ENCODE measurements at regions not wholly inside any gene's neighbourhood (a gene's known extent, or its start where the extent isn't known, plus 50 kb on each side); places are given as distances from the start of the nearest gene placed in this dataset.

DNA sequence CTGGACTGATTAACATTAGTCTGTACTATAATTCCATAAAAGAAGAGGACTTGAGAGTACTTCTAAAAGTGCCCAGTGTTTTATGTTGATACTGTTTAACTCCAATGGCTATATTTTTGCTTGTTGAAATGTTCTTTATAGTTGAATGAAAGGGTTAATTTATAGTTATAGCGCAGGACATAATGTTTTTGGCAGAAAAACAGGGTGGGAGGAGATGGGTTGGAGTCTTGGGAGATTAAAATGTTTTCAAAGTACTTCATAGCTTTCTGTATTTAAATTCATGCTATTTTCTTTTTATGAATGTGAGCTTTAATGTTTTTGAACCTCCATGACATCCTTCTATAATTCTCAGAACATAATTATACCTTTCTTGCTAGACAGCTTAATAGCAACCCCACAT lies 108.2 kb downstream of the CNTN3 start:
- TF ChIP-seq EP300 (IDR thresholded peaks at IDR 0.05) (no peak), POLR2AphosphoS5 (IDR thresholded peaks at IDR 0.05) (no peak)
- TF ChIP-seq, protein P1, sequence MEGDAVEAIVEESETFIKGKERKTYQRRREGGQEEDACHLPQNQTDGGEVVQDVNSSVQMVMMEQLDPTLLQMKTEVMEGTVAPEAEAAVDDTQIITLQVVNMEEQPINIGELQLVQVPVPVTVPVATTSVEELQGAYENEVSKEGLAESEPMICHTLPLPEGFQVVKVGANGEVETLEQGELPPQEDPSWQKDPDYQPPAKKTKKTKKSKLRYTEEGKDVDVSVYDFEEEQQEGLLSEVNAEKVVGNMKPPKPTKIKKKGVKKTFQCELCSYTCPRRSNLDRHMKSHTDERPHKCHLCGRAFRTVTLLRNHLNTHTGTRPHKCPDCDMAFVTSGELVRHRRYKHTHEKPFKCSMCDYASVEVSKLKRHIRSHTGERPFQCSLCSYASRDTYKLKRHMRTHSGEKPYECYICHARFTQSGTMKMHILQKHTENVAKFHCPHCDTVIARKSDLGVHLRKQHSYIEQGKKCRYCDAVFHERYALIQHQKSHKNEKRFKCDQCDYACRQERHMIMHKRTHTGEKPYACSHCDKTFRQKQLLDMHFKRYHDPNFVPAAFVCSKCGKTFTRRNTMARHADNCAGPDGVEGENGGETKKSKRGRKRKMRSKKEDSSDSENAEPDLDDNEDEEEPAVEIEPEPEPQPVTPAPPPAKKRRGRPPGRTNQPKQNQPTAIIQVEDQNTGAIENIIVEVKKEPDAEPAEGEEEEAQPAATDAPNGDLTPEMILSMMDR (IDR thresholded peaks at IDR 0.05) = no peak

Measured in upper lobe of left lung (tissue), 4 donors.